ENCODE measurements at regions not wholly inside any gene's neighbourhood (a gene's known extent, or its start where the extent isn't known, plus 50 kb on each side); places are given as distances from the start of the nearest gene placed in this dataset.

DNA sequence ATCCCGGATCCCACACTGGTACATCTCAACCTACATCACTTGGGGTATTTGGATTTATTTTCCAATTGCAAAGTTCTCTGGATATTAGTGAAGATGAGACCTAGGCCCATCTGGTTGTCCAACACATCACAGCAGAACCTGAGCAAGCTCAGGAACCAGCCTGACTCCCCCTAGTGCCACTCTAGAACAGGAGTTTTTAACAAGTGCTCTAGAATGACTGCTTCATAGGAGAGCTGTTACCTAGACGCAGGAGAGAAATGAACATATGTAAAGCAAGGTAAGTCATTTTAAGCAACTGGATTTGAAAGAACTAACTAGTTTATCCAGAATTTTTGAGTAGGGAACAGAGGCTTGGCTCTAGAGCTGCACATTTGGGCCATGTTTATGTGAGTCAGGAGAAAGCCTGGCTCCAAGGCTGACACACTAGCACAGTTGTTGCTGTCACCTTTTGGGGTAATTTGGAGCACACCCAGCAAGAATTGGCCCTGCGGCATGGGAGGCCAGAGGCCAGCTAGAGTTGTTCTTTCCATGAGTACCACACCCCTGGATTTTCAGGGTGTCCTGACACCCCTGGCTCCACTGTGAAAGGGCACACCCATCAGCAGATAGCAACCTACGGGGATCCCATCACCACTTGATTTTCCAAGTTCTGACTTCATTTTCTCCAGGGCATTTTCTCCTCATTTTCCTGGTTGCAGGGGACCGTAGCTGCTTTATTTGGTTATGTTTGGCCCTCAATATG lies 110.9 kb upstream of the LPAR1 start:
- H3K27ac ChIP-seq = no peak overlapping the region
- TF ChIP-seq ZFX (IDR thresholded peaks at IDR 0.05) (no peak), CTCF (conservative IDR thresholded peaks at IDR 0.05) (peak; percentile 22)

GRCh38 chr9:111148052-111149017 lies 110.1 kb upstream of the LPAR1 start:
- no peak for TF ChIP-seq CTCF (conservative IDR thresholded peaks at IDR 0.05)
- H3K27ac ChIP-seq = no peak overlapping the region

DNA sequence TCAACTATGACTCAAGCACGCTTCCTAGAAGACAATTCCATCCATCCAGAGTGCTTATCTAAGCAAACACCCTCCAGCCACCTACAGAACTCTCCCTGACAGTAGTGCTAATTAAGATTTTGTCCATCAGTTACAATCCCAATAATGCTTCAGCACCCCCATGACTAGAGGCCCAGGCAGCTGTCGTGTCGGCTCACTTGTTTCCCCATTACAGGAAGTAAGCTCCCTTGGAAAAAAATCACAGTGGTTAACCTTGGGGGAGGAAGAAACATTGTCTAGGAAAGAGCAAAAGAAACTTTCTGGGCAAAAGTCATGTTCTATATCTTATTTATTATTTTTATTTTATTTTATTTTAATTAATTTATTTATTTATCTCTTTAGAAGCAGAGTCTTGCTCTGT lies 108.8 kb upstream of the LPAR1 start:
- H3K27ac ChIP-seq = no peak overlapping the region
- no peak for TF ChIP-seq ZFX (IDR thresholded peaks at IDR 0.05)
- TF ChIP-seq CTCF (conservative IDR thresholded peaks at IDR 0.05) = no peak

DNA sequence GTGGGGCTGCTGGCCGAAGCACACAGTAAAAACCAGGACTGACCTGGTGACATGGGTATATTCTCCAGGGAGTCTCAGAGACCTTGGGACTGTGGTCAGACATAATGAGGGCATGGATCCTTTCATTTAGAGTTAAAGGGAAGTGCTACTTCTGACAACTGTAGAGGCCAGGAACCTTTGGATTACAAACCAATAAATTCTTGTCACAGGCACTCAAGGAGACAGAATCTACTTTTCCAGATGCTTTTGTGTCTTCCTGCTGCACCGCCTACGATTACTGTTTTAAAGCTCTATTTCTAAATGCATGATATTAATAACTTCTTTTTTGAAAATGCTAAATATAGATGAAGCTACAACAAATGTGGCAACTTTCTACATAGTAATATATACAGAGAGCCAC lies 106.5 kb upstream of the LPAR1 start:
- no peak overlapping the region for H3K27ac ChIP-seq
- TF ChIP-seq ZFX (IDR thresholded peaks at IDR 0.05) (no peak), CTCF (conservative IDR thresholded peaks at IDR 0.05) (no peak)

DNA sequence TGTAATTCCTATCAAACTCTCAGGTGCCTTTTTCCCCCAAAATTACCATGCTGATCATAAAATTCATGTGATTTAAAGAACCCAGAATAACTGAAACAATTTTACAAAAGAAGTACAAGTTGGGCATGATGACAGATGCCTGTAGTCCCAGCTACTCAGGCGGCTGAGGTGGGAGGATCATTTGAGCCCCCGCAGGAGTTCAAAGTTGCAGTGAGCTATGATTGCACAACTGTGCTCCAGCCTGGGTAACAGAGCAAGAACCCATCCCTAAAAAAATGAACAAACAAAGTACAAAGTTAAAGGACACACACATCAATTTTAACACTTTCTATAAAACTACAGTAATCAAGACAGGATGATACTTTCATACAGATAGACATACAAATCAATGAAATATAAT lies 97.9 kb upstream of the LPAR1 start:
- H3K27ac ChIP-seq = no peak overlapping the region
- TF ChIP-seq ZFX (IDR thresholded peaks at IDR 0.05) (no peak), CTCF (conservative IDR thresholded peaks at IDR 0.05) (no peak)

GRCh38 chr9:111131211-111131610 lies 92.9 kb upstream of the LPAR1 start:
- no peak for TF ChIP-seq CTCF (conservative IDR thresholded peaks at IDR 0.05)
- no peak for TF ChIP-seq ZFX (IDR thresholded peaks at IDR 0.05)
- H3K27ac ChIP-seq = no peak overlapping the region

- TF ChIP-seq CTCF (conservative IDR thresholded peaks at IDR 0.05) (no peak), ZFX (IDR thresholded peaks at IDR 0.05) (no peak)
- no peak overlapping the region for H3K27ac ChIP-seq
Observed at GRCh38 chr9:111120526-111120925, 82.3 kb upstream of the LPAR1 start.

Measured in C4-2B (cell line).